OCI-LY3 (cell line): ENCODE measurements at regions not wholly inside any gene's neighbourhood (a gene's known extent, or its start where the extent isn't known, plus 50 kb on each side); places are given as distances from the start of the nearest gene placed in this dataset.

Experiments
- H2AFZ ChIP-seq: fragments of 200-600, 300-600 bp; shearing (Covaris generic); 2 replicates; pipeline ENCODE4 v1.6.0; 2014; ENCODE audit warnings: antibody characterized with exemption, low read depth, low read length
- H3K27ac ChIP-seq: fragments of 200-600, 300-600 bp; sonication (generic); 2 replicates; pipeline ENCODE4 v1.5.1; 2014; ENCODE audit warnings: mild to moderate bottlenecking, low read length, moderate library complexity, mixed read lengths
- H3K27me3 ChIP-seq: fragments of 200-600, 300-600 bp; sonication (generic); 2 replicates; pipeline ENCODE4 v1.6.1; 2014; ENCODE audit warnings: low read depth, low read length, mixed read lengths
- H3K36me3 ChIP-seq: fragments of 200-600, 300-600 bp; sonication (generic); replicated peaks from 2 replicates; pipeline ENCODE3; 2014; ENCODE audit warnings: low read depth, low read length, mixed read lengths
- H3K4me1 ChIP-seq: fragments of 300-600, 200-600 bp; sonication (generic); 2 replicates; pipeline ENCODE4 v1.6.1; 2014; ENCODE audit warnings: low read length, mixed read lengths
- H3K4me2 ChIP-seq: fragments of 200-600, 300-600 bp; sonication (generic); 2 replicates; pipeline ENCODE4 v1.6.1; 2014; ENCODE audit warnings: low read length, mixed read lengths
- H3K4me3 ChIP-seq: fragments of 300-600, 200-600 bp; sonication (generic); 2 replicates; pipeline ENCODE4 v1.5.1; 2014; ENCODE audit warnings: antibody characterized with exemption, mild to moderate bottlenecking, low read length, moderate library complexity
- H3K79me2 ChIP-seq: fragments of 300-600, 200-600 bp; shearing (Covaris generic); 2 replicates; pipeline ENCODE4 v1.6.1; 2014; ENCODE audit warnings: mild to moderate bottlenecking, low read length, mixed read lengths
- H3K9ac ChIP-seq: fragments of 300-600, 200-600 bp; shearing (Covaris generic); 2 replicates; pipeline ENCODE4 v1.6.0; 2014; ENCODE audit warnings: mild to moderate bottlenecking, low read length, moderate library complexity
- H3K9me3 ChIP-seq: fragments of 200-600, 300-600 bp; shearing (Covaris generic); 2 replicates; pipeline ENCODE4 v1.6.1; 2014; ENCODE audit warnings: low read length, mixed read lengths; ENCODE audit not compliant: insufficient read depth
- H4K20me1 ChIP-seq: fragments of 200-600, 300-600 bp; sonication (generic); 2 replicates; pipeline ENCODE4 v1.6.1; 2016; ENCODE audit warnings: low read length, mixed read lengths; ENCODE audit not compliant: insufficient read depth
- EZH2phosphoT487 ChIP-seq: fragments of 200-600 bp; shearing (Covaris generic); IDR thresholded peaks from 2 replicates; pipeline ENCODE4 v1.6.1; 2018; ENCODE audit warnings: antibody characterized with exemption, mixed run types, low read depth
- TF ChIP-seq, protein P1 (sequence below): fragments of 200-600, 300-600 bp; sonication (generic); IDR thresholded peaks from 2 replicates; pipeline ENCODE4 v1.5.1; 2014; ENCODE audit warnings: antibody characterized with exemption, low read length, low read depth

DNA sequence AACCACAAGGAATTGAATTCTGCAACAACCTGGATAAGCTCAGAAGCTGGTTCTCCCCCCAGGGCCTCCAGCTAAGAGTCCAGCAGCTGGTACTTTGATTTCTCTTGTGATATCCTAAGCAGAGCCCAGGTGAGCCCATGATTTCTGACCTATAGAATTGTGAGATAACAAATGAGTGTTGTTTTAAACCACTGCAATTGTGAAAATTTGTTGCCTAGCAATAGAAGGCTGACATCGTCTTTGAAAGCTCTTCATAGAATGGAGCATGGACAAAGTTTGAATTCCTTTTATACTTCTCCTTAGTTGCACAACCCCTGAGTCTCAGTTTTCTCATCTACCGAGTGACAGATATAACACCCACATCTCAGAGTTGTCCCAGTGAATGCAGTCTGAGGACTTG lies 129.9 kb downstream of the TEX36 start:
- H3K9ac ChIP-seq = no peak overlapping the region
- no peaks in the 10 kb centered on the region for H3K27me3 ChIP-seq
- no peak overlapping the region for H3K27ac ChIP-seq
- no peaks in the 10 kb centered on the region for H4K20me1 ChIP-seq
- H3K4me1 ChIP-seq = no peaks in the 10 kb centered on the region
- H3K36me3 ChIP-seq = no peaks in the 10 kb centered on the region
- no peaks in the 10 kb centered on the region for H3K9me3 ChIP-seq
- H3K79me2 ChIP-seq = no peaks in the 10 kb centered on the region
- H2AFZ ChIP-seq = no peak overlapping the region
- no peak overlapping the region for H3K4me3 ChIP-seq
- H3K4me2 ChIP-seq = no peak overlapping the region
- no peak for TF ChIP-seq EZH2phosphoT487
- TF ChIP-seq, protein P1, sequence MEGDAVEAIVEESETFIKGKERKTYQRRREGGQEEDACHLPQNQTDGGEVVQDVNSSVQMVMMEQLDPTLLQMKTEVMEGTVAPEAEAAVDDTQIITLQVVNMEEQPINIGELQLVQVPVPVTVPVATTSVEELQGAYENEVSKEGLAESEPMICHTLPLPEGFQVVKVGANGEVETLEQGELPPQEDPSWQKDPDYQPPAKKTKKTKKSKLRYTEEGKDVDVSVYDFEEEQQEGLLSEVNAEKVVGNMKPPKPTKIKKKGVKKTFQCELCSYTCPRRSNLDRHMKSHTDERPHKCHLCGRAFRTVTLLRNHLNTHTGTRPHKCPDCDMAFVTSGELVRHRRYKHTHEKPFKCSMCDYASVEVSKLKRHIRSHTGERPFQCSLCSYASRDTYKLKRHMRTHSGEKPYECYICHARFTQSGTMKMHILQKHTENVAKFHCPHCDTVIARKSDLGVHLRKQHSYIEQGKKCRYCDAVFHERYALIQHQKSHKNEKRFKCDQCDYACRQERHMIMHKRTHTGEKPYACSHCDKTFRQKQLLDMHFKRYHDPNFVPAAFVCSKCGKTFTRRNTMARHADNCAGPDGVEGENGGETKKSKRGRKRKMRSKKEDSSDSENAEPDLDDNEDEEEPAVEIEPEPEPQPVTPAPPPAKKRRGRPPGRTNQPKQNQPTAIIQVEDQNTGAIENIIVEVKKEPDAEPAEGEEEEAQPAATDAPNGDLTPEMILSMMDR = no peak

DNA sequence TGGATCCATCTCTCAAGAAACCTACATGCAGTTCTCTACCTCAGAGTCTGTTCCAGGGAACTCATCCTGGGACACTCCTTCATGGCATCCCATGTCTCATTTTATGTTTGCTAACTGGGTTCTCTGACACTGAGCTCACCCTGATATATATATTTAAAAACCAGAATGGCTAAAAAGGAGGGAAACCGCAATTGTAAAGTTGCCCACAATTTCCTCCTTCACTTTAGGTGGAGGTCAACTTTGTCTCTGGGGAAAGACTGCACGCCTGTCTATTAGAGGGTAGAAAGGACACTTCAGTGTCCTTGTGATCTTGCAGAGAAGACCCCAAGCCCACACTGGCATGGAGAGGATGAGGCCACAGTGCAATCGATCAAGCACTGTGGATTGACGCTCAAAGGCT lies 131.7 kb downstream of the TEX36 start:
- no peak overlapping the region for H3K4me2 ChIP-seq
- H3K4me3 ChIP-seq = no peak overlapping the region
- H3K4me1 ChIP-seq = no peaks in the 10 kb centered on the region
- H3K27ac ChIP-seq = no peak overlapping the region
- no peak overlapping the region for H2AFZ ChIP-seq
- no peak overlapping the region for H3K9ac ChIP-seq
- no peaks in the 10 kb centered on the region for H3K27me3 ChIP-seq
- TF ChIP-seq, protein P1 = no peak
- no peak for TF ChIP-seq EZH2phosphoT487
- H3K9me3 ChIP-seq = no peaks in the 10 kb centered on the region
- no peaks in the 10 kb centered on the region for H4K20me1 ChIP-seq
- no peaks in the 10 kb centered on the region for H3K36me3 ChIP-seq
- H3K79me2 ChIP-seq = no peaks in the 10 kb centered on the region

- H3K27me3 ChIP-seq = no peaks in the 10 kb centered on the region
- no peak overlapping the region for H2AFZ ChIP-seq
- no peaks in the 10 kb centered on the region for H3K36me3 ChIP-seq
- no peak overlapping the region for H3K4me2 ChIP-seq
- H3K9ac ChIP-seq = no peak overlapping the region
- no peaks in the 10 kb centered on the region for H4K20me1 ChIP-seq
- no peaks in the 10 kb centered on the region for H3K79me2 ChIP-seq
- no peak overlapping the region for H3K27ac ChIP-seq
- no peak for TF ChIP-seq EZH2phosphoT487
- TF ChIP-seq, protein P1 = no peak
- H3K4me1 ChIP-seq = no peaks in the 10 kb centered on the region
- H3K4me3 ChIP-seq = no peak overlapping the region
- H3K9me3 ChIP-seq = no peaks in the 10 kb centered on the region
Observed at GRCh38 chr10:125550362-125550761, 132.6 kb downstream of the TEX36 start.

DNA sequence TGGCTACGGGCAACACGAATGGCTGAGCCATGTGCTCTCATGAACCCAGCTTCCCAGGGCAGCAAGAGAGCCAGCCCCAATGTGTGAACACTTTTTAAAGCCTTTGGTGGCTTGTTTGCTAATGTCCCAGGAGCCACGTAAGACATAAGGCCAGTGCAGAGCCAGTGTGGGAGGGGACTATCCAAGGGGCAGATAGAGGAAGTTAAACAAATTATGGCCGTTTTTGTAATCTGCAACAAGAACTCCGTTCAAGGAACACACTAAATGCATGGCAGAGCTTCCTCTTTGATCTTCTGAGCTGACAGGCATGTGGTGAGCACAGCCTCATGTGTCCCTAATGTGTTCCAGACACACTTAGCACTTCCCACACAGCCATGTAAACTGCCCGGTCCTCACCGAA lies 133.3 kb downstream of the TEX36 start:
- no peaks in the 10 kb centered on the region for H3K27me3 ChIP-seq
- no peak for TF ChIP-seq EZH2phosphoT487
- TF ChIP-seq, protein P1 = no peak
- H4K20me1 ChIP-seq = no peaks in the 10 kb centered on the region
- no peaks in the 10 kb centered on the region for H3K36me3 ChIP-seq
- H3K9me3 ChIP-seq = no peaks in the 10 kb centered on the region
- no peak overlapping the region for H3K4me3 ChIP-seq
- H3K79me2 ChIP-seq = no peaks in the 10 kb centered on the region
- no peak overlapping the region for H3K9ac ChIP-seq
- no peaks in the 10 kb centered on the region for H3K4me1 ChIP-seq
- no peak overlapping the region for H3K4me2 ChIP-seq
- H2AFZ ChIP-seq = no peak overlapping the region
- no peak overlapping the region for H3K27ac ChIP-seq
